HS-5 (cell line): ENCODE measurements at regions not wholly inside any gene's neighbourhood (a gene's known extent, or its start where the extent isn't known, plus 50 kb on each side); places are given as distances from the start of the nearest gene placed in this dataset.
A peak's percentile ranks its signal among the peaks of the same experiment; 100 is the strongest.

Experiments used
- DNase-seq: peaks from one replicate; pipeline ENCODE4 v3.0.0-alpha.2; 2012; ENCODE audit warnings: low read depth

DNA sequence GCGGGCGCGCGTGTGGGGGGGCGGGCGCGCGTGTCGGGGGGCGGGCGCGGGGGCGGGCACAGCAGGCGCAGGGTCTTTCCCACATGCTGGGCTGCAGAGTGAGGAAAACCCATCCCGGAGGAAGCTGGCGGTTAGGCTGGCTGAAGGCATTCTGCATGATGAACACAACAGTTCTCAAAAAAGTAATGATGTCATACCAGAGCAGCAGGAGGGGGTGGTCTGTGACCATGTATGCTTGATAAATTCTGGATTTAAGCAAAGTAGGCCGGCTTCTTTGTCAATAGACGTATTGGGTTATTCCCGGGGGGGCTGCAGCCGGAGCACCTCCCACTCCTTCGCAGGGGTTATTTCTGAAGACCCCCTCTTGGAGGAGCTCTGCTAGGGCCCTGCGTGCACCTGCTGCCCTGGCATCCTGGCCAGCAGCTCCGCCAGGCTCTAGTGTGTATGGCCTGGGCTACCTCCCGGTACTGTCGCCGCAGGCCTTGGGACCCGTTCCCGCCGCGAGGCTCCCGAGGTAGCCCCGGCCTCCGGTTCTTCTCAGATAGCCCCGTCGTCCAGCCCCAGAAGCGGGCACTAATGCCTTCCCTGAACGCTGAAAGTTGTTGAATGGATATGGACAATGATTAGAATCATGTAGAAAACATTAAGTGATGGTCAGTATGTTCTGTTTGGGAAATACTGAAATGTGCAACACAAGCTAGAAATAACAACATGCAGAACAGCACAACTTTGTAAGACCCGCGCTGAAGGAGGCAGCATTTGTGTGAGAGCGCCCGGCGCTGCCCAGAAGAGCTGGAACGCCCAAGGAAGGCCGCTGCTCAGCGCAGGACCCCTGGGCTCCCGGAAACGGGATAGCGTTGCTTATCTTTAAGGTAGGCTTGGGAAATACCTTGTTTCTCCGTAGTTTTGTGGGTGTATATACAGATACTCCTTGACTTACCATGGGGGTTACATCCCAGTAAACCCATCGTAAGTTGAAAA is 101.4 kb upstream of the RAB6C start:
- DNase-seq: no peak

DNA sequence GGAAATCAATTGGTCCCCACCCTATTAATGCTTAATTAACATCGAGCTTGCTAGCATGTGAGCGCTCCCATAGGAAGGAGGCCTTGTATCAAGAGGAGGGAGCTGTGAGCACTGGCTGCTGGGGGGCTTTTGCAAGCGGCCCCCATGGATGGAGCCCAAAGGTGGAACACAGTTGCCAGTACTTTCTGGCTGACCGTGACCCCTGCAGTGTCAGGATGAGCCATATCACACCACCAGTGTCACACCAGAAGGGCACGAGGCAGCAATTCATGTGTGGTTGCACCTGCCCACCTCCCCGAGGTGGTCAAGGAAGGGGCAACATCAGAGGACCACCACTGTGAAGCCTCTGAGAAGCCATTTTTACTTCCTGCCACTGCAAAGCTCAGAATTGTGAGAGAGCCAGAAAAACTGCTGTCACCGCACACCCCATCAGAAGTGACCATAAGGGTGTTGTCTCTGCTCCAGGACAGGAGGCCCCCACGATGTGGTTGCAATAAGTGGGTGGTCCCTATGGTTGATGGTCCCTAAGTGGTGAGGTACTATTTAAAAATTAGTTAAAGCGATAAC is 99.8 kb upstream of the RAB6C start:
- DNase-seq: no peak

DNA sequence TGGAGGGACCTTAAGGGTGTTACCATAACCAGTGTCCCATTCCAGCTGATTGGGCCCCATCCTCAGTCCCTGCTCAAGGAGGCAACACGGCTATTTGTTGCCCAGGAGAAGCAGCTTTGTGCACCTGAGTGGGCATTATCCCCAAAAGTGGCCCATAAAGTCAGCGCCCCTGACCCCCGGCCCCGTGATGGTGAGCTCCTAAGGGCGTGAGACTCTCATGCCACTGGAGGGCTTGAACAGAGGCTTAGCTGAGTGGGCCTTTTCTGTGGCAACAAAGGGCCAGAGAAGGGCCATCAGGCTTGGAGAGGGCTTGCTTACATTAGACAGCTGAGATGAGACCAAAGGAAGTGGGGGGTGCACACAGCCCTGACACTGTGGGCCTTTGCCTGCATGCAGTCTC is 99.2 kb upstream of the RAB6C start:
- no peak for DNase-seq

DNA sequence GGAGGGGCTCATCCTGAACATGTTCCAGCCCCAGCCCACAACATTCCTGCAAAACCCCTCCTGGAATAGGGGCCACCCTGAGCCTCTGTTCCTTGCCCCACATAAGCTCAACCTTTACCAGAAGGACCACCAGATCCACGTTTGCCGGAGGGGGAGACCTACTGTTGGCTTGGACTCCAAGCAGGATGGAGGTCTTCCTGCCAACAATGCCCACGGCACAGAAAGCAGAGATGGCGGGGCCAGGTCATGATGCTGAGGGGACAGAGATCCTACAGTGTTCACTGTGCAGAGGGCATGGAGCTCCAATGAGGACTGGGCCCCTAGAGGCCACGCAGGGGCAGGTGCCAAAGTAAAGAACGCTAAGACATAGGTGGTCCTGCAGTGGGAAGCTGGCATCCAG is 98.5 kb upstream of the RAB6C start:
- no peak for DNase-seq

DNA sequence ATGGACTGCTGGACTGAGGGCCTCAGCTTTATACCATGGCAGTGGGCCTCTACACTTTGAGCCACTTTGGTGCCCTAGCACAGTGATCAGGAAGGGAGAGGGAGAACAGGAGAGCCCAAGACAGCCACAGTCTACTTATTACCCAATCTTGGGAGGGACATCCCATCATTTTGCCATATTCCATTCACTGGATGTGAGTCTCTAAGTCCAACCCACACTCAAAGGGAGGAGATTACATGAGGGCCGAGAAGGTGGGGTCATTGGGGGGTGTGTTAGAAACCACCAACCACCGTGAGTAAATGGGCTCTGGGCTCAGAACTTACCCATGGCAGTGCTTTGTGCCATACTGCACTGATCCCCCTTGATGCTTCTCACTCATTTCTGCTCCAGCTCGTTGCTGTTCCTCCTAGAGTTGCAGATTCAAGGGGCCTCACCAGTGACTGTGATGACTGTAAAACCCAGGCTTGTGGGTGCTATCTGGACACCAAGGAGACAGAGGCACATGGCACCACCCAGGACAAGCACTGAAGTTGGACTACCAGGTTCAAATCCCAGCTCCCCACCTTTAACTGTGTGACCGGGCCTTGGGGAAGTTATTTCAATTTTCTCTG is 97.6 kb upstream of the RAB6C start:
- DNase-seq: no peak

DNA sequence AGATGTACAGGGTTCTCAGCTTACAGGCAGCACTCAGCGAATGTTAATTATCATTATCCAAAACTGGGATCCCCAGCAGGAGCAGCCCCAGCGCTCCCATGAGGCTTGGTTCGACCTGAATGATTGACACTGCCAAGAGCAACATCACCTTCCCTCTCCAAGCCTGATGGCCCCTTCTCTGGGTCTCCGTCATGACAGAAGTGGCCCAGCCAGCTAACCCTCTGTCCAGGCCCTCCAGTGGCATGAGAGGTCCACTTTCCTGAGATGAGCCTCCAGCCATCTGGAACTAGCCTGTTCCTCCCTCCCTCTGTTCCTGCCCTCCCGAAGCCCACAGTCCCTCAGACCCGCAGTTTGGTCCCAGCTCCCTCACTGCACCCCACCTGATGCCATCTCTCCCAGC is 97.0 kb upstream of the RAB6C start:
- DNase-seq: no peak

DNA sequence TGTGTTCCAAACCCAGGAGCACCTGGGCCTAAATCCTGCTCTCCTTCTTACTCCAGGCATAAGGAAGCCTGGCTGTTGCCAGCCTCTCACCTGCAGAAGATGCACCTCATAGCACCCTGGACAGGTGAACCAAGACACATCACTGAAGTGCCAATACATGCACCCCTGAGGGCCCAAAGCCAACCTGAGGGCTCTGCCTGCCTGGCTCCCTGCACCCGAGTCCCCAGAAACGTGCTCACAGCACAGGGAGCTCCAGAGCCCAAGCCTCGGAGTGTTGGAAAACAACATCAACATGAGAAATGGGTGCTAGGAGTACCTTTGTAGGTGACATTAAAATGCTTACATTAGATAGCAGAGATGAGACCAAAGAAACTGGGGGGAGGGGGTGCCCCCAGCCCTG is 96.3 kb upstream of the RAB6C start:
- no peak for DNase-seq

DNA sequence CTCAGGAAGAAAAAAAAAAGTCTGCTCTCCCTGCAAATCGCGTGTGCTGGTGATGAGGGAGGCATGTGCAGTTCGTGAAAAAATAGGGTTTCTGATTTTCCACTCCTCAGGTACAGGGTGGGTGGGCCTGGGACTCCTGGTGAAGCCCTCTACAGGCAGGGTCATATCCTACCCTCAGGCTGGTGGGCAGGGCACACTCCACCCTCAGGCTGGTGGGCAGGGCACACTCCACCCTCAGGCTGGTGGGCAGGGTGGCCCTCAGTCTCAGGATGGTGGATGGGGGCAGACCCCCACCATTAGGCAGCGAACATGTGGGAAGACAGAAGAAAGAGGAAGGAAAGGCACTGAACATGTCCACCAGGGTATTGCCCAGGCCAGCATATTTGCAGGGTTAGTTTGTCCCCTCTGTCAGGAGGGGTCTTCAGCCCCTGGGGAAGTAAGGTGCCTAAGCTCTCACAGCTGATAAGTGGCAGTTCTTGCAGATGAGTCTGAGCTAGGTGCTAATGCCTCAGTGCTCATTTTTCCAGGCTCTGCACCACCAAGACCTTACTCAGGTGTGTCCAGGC is 95.2 kb upstream of the RAB6C start:
- DNase-seq: no peak

DNA sequence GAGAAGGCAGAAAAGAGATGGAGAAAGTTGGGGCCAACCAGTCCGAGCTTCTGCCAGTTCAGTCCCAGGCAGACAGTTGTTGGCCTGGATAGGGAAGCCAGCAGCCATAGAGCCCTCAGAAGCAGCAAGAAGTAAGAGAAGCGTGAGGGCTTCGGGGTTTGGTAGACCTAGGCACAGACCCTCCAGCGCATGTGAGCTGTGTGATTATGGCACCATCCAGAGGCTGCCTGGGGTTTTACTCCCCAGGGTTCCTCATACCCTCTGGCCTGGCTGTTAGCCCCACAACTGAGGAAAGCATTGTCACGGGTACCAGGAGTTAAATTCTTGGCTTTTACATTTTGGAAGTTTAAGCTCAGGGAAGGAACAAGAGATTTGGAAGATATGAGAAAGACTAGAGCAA is 93.7 kb upstream of the RAB6C start:
- DNase-seq: no peak

DNA sequence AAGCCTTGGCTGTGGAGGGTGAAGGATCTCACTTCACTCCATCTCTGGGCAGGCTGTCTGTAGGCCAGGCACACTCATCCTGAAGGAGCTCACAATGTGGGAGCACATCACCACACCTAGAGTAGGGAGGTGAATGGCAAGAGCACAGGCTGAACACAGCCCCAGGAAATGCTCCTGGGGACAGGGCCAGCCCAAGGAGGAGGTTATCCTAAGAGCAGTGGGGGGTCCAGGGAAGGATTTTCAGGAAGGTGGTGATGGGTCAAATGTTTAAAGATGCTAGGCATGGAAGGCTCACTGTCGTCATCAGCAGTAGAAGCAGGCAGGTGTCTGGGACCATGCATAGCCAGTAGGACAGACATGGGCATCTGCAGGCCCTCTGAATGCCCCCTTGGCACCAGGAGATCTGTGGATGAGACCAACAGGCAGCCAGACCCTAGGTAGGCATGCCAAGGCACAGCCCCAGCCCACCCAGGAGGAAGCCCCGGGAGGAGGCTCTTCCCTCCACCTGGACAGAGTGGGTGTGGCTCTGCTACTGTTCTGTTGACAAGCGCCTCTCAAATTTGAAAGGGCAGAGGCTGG is 91.7 kb upstream of the RAB6C start:
- no peak for DNase-seq

DNA sequence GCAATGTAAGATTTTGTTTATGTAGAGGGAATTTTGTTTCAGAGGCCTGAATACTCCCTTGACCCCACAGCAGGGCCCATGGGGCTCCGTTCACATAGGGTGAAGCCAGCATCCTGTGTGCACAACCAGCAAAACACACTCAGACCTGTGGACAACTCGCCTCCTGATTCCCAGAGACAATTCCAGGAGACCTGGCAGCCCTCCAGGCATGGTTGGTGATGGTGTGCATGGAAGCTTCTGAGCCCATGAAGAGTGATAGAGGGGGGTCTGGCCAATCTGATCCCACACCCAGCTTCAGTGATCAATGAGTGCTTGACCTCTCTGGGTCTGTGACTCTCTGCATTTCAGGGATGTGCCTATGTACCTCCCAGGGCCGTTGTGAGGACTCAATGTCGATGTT is 91.0 kb upstream of the RAB6C start:
- DNase-seq: no peak

DNA sequence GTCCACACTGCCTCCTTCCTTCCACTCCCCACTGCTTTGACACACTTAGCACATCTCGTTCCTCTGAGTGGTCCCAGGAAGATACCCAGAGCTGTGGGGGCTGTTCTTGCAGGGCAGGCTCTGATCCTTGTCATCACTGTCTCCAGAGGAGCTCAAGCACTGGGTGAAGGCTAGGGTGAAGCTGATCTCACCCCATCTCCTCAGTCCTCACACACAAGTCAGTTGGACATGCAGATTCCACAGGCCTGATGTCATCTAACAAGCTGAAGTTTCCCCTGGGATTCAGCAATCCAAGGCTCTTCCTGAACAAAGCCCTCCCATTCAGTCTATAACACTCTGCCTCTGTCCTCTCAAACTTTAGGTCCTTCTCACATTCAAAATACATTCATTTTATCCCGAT is 90.6 kb upstream of the RAB6C start:
- peak; percentile 4 for DNase-seq

DNA sequence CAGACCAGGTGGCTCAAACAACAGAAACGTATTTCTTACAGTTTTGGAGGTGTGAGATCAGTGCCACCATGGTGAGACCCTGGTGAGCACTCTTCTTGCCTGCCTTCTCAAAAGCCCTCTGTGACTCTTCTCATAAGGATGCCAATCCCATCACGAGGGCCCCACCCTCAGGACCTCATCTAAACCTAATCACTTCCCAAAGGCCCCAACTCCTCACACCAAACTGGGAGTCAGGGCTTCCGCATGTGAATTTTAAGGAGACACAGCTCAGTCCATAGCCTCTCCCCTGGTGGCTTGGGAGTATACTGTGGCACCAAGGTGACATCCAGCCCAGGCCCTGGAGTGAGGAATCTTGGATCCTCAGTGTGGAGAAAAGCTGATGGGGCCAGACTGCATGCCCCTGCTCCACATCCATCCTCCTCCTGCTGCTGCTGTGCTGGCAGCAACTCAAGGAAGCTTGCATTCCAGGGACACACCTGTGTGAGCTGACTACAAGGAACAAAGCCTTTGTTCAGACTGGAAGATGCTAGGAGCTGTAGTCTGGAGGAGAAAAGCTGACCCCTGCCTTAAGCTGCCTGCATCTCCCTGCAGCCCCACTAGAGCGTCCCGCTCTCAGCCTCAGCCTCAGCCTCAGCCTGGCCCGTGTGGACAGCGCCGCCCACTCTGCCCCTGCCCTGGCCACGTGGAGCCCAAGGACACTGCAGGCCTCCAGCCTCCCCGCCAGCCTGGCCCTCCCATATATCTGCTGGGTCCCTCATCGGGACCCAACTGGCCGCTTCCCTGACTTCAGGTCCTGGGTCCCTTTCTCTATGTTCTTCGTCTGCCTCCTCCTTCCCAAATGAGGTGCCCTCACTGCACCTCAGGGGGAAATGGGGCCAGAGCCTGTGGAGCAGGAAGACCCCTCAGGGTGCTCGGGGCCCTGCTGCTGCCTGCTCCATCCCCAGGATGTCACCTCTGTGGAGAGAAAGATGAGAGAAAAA is 87.8 kb upstream of the RAB6C start:
- no peak for DNase-seq

DNA sequence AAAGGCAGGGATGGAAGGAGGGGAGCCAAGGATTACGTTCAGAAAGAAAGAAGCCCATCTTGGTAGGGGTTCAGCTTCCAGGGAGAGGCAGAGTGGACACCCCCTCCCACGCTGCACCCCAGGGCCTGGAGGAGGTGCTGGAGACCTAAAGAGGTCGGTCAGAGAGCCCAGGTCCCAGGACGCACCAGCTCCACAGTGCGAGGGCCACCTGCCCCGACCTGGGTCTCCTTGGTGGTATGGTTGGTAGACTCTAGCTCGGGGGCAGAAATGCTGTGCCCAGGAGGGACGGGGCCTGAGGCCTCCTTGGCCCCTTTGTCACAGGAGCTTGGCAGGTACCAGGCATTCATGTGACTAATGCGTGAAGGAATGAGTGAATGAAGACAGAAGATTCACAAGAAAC is 87.1 kb upstream of the RAB6C start:
- DNase-seq: no peak

DNA sequence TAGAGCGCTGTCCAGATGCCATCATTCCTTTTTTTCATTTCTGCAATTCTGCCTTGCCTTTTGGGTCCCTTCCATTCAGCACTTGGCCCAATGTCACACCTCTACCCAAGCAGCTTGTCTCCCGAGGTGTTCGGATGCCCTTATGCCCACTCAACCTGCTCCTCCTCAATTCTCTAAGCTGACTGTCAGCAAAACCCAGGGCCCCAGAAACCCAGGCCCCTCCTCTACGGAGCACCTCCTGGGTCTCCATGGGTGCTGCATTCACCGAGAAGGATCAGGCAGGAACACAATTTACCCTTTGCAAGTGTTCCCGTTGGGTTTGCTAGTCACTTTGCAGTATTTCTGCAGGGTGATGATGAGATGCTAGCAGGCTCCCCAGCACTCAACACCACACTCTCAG is 86.7 kb upstream of the RAB6C start:
- no peak for DNase-seq

DNA sequence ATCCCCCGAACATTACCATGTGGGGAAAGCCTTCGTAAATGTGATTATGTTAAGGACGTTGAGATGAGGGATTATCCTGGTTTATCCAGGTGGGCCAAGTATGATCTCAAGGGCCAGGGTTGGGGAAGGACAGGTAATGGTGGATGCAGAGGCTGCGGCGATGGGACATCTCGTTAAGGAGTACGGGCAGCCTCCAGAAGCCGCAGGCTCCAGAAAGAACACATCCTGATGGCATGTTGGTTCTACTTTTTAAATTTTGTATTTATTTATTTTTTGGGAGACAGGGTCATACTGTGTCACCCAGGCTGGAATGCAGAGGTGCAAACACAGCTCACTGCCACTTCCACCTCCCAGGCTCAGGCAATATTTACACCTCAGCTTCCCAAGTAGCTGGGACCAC is 86.2 kb upstream of the RAB6C start:
- no peak for DNase-seq

DNA sequence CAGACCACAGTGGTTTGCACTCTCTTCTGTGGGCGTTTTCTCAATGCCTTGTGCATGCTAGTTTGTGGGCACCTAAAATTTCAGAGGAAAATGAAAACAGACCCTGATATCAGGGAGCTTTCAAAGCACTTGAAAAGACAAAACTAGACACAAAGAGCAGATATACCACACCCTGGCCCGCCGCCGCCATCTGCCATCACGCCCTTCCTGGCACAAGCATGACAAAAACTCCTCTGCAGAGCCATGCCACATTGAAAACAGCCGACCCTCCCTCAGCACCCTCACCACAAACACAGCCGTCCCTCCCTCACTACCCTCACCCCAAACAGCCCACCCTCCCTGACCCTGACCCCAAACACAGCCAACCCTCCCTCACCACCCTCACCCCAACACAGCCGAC is 84.8 kb upstream of the RAB6C start:
- DNase-seq: no peak

DNA sequence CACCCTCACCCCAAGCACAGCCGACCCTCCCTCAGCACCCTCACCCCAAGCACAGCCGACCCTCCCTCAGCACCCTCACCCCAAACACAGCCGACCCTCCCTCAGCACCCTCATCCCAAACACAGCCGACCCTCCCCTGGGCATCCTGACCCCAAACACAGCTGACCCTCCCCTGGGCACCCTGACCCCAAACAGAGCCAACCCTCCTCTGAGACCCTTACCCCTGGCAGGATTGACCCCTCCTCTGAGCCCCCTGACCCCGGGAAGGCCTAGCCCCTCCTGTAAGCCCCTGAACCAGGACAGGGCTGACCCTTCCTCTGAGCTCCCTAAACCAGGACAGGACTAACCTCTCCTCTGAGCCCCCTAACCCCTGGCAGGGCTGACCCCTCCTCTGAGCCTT is 84.4 kb upstream of the RAB6C start:
- no peak for DNase-seq

DNA sequence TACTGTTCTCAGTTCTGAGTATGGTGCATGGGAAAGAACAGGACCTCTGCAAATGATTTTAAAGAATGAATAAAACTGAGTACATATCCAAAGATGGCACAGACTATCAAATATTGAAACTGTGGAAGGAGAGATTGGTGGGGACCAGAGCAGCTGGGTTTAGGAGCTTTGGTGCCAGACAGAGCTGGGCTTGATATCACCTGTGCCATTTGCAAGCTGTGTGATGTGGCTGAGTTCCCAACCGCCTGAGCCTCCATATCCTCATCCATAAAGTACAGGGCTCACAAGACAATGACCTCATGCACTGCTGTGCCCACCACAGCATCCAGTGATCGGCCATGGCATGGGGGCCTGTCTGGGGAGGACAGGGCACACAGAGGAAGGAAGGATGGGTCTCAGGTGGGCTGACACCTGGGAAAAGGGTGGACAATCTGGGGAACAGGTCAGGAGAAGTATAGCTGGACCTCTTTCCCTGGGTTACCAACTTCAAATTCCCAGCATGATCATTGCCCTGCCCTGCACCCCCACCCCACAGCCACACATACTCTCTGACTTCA is 83.9 kb upstream of the RAB6C start:
- DNase-seq: no peak

DNA sequence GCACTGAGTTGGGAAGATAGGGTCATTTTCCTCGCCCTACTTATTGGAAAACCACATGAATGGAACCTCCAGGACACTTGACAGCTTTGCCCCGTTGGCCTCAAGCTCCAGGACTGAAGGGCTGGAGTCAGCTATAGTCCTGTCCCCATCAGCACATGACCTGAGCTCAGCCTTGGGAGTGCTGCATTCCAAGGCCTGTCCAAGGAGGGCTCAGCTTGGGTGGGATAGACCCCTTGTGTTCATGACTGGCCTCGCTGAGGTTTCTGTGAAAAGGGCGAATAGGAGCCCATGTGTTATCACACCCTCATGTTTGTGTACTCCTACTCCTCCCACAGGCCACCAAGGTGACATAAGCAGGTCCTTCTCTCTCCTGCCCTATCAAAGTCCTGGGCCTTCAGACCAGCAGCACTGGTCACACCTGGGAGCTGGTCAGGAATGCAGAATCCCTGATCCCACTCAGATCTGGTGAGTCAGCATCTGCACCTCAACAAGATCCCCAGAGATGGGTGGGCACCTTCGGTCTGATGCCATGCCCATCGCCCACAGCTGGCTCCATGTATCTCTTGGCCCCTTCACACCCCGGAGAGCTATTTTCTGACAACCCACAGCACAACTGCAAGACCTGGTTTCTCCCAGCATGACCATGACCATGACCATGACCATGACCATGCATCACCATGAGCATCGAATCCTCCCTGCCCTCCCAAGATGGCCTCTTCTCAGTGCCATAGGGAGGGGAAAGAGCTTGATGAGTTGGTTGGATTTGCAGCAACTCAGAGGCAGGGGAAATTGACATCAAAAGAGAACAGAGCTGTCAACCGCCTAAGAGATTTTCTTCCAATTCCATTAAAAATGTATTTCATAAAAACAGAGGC is 83.0 kb upstream of the RAB6C start:
- no peak for DNase-seq
